ENCODE measurements at regions not wholly inside any gene's neighbourhood (a gene's known extent, or its start where the extent isn't known, plus 50 kb on each side); places are given as distances from the start of the nearest gene placed in this dataset.

- Histone ChIP-seq H3K9me3 (no peaks in the 10 kb centered on the region), H3K4me1 (peaks cover 0 to 4% (median 0%) of the 10 kb centered on the region in 4 donors), H3K4me3 (no peak overlapping the region), H3K36me3 (no peaks in the 10 kb centered on the region), H3K27me3 (no peaks in the 10 kb centered on the region), H3K27ac (no peak overlapping the region)
- ATAC-seq: no peak
- TF ChIP-seq, protein P1, sequence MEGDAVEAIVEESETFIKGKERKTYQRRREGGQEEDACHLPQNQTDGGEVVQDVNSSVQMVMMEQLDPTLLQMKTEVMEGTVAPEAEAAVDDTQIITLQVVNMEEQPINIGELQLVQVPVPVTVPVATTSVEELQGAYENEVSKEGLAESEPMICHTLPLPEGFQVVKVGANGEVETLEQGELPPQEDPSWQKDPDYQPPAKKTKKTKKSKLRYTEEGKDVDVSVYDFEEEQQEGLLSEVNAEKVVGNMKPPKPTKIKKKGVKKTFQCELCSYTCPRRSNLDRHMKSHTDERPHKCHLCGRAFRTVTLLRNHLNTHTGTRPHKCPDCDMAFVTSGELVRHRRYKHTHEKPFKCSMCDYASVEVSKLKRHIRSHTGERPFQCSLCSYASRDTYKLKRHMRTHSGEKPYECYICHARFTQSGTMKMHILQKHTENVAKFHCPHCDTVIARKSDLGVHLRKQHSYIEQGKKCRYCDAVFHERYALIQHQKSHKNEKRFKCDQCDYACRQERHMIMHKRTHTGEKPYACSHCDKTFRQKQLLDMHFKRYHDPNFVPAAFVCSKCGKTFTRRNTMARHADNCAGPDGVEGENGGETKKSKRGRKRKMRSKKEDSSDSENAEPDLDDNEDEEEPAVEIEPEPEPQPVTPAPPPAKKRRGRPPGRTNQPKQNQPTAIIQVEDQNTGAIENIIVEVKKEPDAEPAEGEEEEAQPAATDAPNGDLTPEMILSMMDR (IDR thresholded peaks at IDR 0.05): no peak
- no peak for TF ChIP-seq POLR2A (IDR thresholded peaks at IDR 0.05)
- intact Hi-C loops (cut with DNase I): no loop called here
- WGBS (ENCODE audit: insufficient coverage, low coverage, low lambda C conversion rate, missing lambda C conversion rate): 79% methylated on average over 4 of the region's 4 CpGs
- no peak for DNase-seq
Observed at GRCh38 chr14:53214384-53214783, 61.3 kb upstream of the DDHD1 start.

DNA sequence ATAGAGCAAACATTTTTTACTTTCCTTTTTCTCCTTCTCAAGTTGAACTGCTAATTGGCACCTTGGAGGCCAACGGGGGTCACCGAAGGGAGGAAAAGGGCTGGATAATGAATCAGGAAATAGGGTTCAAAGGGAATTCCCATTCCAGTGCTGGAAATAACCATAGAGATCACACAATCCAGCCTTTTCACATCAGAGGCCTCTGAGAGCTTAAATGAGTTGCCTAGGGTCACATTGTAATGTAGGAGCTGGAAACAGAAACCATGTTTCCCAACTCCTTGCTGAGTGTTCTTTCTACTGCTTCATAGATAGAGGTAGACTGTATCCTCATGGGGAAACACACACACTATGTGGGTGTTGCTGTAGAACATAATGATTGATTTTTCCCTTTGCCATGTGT lies 60.6 kb upstream of the DDHD1 start:
- TF ChIP-seq POLR2A (IDR thresholded peaks at IDR 0.05): no peak
- TF ChIP-seq, protein P1 (IDR thresholded peaks at IDR 0.05): no peak
- H3K4me1 ChIP-seq: peaks cover 0 to 9% (median 0%) of the 10 kb centered on the region in 4 donors
- H3K27ac ChIP-seq: no peak overlapping the region
- ATAC-seq (no peak), DNase-seq (no peak)
- no peaks in the 10 kb centered on the region for H3K27me3 ChIP-seq
- no peaks in the 10 kb centered on the region for H3K9me3 ChIP-seq
- H3K36me3 ChIP-seq: no peaks in the 10 kb centered on the region
- H3K4me3 ChIP-seq: no peak overlapping the region
- WGBS (ENCODE audit: insufficient coverage, low coverage, low lambda C conversion rate, missing lambda C conversion rate): 50% methylated on average over 2 of the region's 2 CpGs
- intact Hi-C loops (cut with DNase I): no loop called here

GRCh38 chr14:53209370-53209769 lies 56.2 kb upstream of the DDHD1 start:
- ATAC-seq: peak; percentile 46 to 84 (median 76)
- Histone ChIP-seq H3K9me3 (no peaks in the 10 kb centered on the region), H3K36me3 (no peaks in the 10 kb centered on the region), H3K4me3 (no peak overlapping the region), H3K27ac (no peak overlapping the region), H3K4me1 (peaks cover 0 to 7% (median 0%) of the 10 kb centered on the region in 4 donors), H3K27me3 (no peaks in the 10 kb centered on the region)
- TF ChIP-seq, protein P1 (IDR thresholded peaks at IDR 0.05): no peak
- TF ChIP-seq POLR2A (IDR thresholded peaks at IDR 0.05): no peak
- DNase-seq: no peak
- 6% methylated on average over 2 of the region's 2 CpGs for WGBS (ENCODE audit: insufficient coverage, low coverage, low lambda C conversion rate, missing lambda C conversion rate)
- intact Hi-C loops (cut with DNase I): no loop called here
